IMR-90 (cell line): ENCODE measurements at regions not wholly inside any gene's neighbourhood (a gene's known extent, or its start where the extent isn't known, plus 50 kb on each side); places are given as distances from the start of the nearest gene placed in this dataset.

ENCODE experiments used
- ATAC-seq: fragments of 200-7000 bp; cut with Tn5 transposase; 2 replicates; pipeline ENCODE4 v1.9.1; 2020; ENCODE audit warnings: low read depth, mild to moderate bottlenecking, moderate library complexity
- BruUV-seq: library from RNA; stranded (reverse); fragments of 400-500 nt; replicated peaks from 2 replicates; lab custom pipeline; 2021; lab: Mats Ljungman, UMichigan
- CTCF ChIA-PET: fragments of 300-600 bp; formaldehyde crosslinking; extraction: SDS; loops from one replicate; lab custom pipeline; 2021; ENCODE audit warnings: antibody characterized with exemption; lab: Yijun Ruan, JAX
- POLR2A ChIA-PET: fragments of 300-600 bp; sonication (Branson Sonifier 250); formaldehyde crosslinking; loops from one replicate; lab custom pipeline; 2022; ENCODE audit warnings: antibody characterized with exemption; ENCODE audit not compliant: unreplicated experiment; lab: Charles Lee
- DNase-seq: peaks from one replicate; pipeline ENCODE4 v3.0.0; 2013
- H2AFZ ChIP-seq: replicated peaks from 2 replicates; pipeline ENCODE3; 2013; ENCODE audit warnings: low read length, mild to moderate bottlenecking; ENCODE audit not compliant: poor library complexity
- H2AK5ac ChIP-seq: 2 replicates; pipeline ENCODE4 v1.6.1; 2013; ENCODE audit warnings: low read depth, low read length, inconsistent platforms
- H2AK9ac ChIP-seq: replicated peaks from 2 replicates; pipeline ENCODE3; 2013; ENCODE audit warnings: mild to moderate bottlenecking, low read depth, low read length, moderate library complexity; ENCODE audit not compliant: poor library complexity
- H2BK120ac ChIP-seq: 2 replicates; pipeline ENCODE4 v1.6.1; 2013; ENCODE audit warnings: low read depth, low read length, inconsistent platforms
- H2BK15ac ChIP-seq: 3 replicates; pipeline ENCODE4 v1.6.1; 2013; ENCODE audit warnings: low read depth, low read length, inconsistent platforms
- H2BK20ac ChIP-seq: 2 replicates; pipeline ENCODE4 v1.6.1; 2013; ENCODE audit warnings: low read depth, mild to moderate bottlenecking, inconsistent platforms, low read length, moderate library complexity
- H2BK5ac ChIP-seq: 2 replicates; pipeline ENCODE4 v1.6.1; 2013; ENCODE audit warnings: mild to moderate bottlenecking, low read depth, low read length, inconsistent platforms; ENCODE audit not compliant: poor library complexity, severe bottlenecking
- H3K14ac ChIP-seq: replicated peaks from 2 replicates; pipeline ENCODE4 v1.6.1; 2013; ENCODE audit warnings: low read depth, low read length, inconsistent platforms
- H3K18ac ChIP-seq: 2 replicates; pipeline ENCODE4 v1.6.1; 2013; ENCODE audit warnings: low read depth, low read length, control low read depth
- H3K23ac ChIP-seq: 2 replicates; pipeline ENCODE4 v1.6.1; 2013; ENCODE audit warnings: low read depth, low read length, inconsistent platforms
- H3K27ac ChIP-seq: 2 replicates; pipeline ENCODE4 v1.5.1; 2013; ENCODE audit warnings: mild to moderate bottlenecking, control low read depth, low read length; ENCODE audit not compliant: insufficient read depth
- H3K27me3 ChIP-seq: 2 replicates; pipeline ENCODE4 v1.6.1; 2013; ENCODE audit warnings: low read length; ENCODE audit not compliant: control insufficient read depth, insufficient read depth
- H3K36me3 ChIP-seq: 2 replicates; pipeline ENCODE4 v1.6.1; 2013; ENCODE audit warnings: low read length, mixed read lengths; ENCODE audit not compliant: control insufficient read depth, insufficient read depth
- H3K4ac ChIP-seq: 2 replicates; pipeline ENCODE4 v1.6.1; 2013; ENCODE audit warnings: low read depth, low read length, inconsistent platforms
- H3K4me1 ChIP-seq: 2 replicates; pipeline ENCODE4 v1.6.1; 2013; ENCODE audit warnings: low read length, mixed read lengths; ENCODE audit not compliant: control insufficient read depth, insufficient read depth
- H3K4me2 ChIP-seq: 2 replicates; pipeline ENCODE4 v1.6.1; 2013; ENCODE audit warnings: low read depth, mild to moderate bottlenecking, control low read depth, low read length, moderate library complexity
- H3K4me3 ChIP-seq: 2 replicates; pipeline ENCODE4 v1.5.1; 2013; ENCODE audit warnings: low read depth, mild to moderate bottlenecking, control low read depth, low read length, moderate library complexity; ENCODE audit not compliant: insufficient read depth
- H3K56ac ChIP-seq: 2 replicates; pipeline ENCODE4 v1.6.1; 2013; ENCODE audit warnings: low read length, inconsistent platforms; ENCODE audit not compliant: insufficient read depth; ENCODE audit errors: extremely low read depth
- H3K79me1 ChIP-seq, 2 experiments: 2 replicates each; pipeline ENCODE4 v1.6.1; 2013; ENCODE audit warnings: low read length in 2 of 2, inconsistent platforms in 1 of 2, low read depth in 1 of 2
- H3K9ac ChIP-seq: 2 replicates; pipeline ENCODE4 v1.6.1; 2013; ENCODE audit warnings: low read depth, low read length, control low read depth
- H3K9me1 ChIP-seq: 2 replicates; pipeline ENCODE4 v1.6.1; 2013; ENCODE audit warnings: low read length, inconsistent platforms; ENCODE audit not compliant: insufficient read depth
- H3K9me3 ChIP-seq: 2 replicates; pipeline ENCODE4 v1.6.1; 2013; ENCODE audit warnings: low read length; ENCODE audit not compliant: control insufficient read depth, insufficient read depth
- H4K20me1 ChIP-seq: 2 replicates; pipeline ENCODE4 v1.6.1; 2013; ENCODE audit warnings: low read length, inconsistent platforms; ENCODE audit not compliant: insufficient read depth
- H4K5ac ChIP-seq: 2 replicates; pipeline ENCODE4 v1.6.1; 2013; ENCODE audit warnings: mild to moderate bottlenecking, low read depth, low read length, control low read depth
- H4K8ac ChIP-seq, 2 experiments: 2 replicates each; pipeline ENCODE4 v1.6.1; 2013; ENCODE audit warnings: low read depth in 2 of 2, low read length in 2 of 2, control low read depth in 1 of 2, inconsistent platforms in 1 of 2
- H4K91ac ChIP-seq: 2 replicates; pipeline ENCODE4 v1.6.1; 2013; ENCODE audit warnings: low read depth, low read length, inconsistent platforms; ENCODE audit not compliant: insufficient read depth
- BHLHE40 ChIP-seq: fragments of 150-350 bp; IDR thresholded peaks from 2 replicates; pipeline ENCODE4 v1.6.1; 2016; ENCODE audit warnings: mild to moderate bottlenecking, low read depth, low read length
- CEBPB ChIP-seq: IDR thresholded peaks from 2 replicates; pipeline ENCODE4 v1.6.1; 2012; ENCODE audit warnings: low read depth, low read length, improper control_type of control experiment
- CHD1 ChIP-seq: IDR thresholded peaks from 2 replicates; pipeline ENCODE4 v1.6.1; 2012; ENCODE audit warnings: low read depth, low read length, improper control_type of control experiment
- CTCF ChIP-seq: conservative IDR thresholded peaks from 2 replicates; pipeline ENCODE4 v1.5.1; 2012; ENCODE audit warnings: mild to moderate bottlenecking, low read depth, low read length, improper control_type of control experiment
- ELK1 ChIP-seq: fragments of 150-350 bp; IDR thresholded peaks from 2 replicates; pipeline ENCODE4 v1.6.1; 2016; ENCODE audit warnings: low read depth, mild to moderate bottlenecking, low read length, moderate library complexity, borderline replicate concordance
- FOS ChIP-seq: fragments of 150-350 bp; IDR thresholded peaks from 2 replicates; pipeline ENCODE4 v1.6.1; 2016; ENCODE audit warnings: low read depth, low read length
- MAFK ChIP-seq: IDR thresholded peaks from 2 replicates; pipeline ENCODE4 v1.6.1; 2012; ENCODE audit warnings: low read depth, low read length, improper control_type of control experiment
- MAZ ChIP-seq: IDR thresholded peaks from 2 replicates; pipeline ENCODE4 v1.6.1; 2012; ENCODE audit warnings: low read depth, mild to moderate bottlenecking, low read length, improper control_type of control experiment, moderate library complexity, borderline replicate concordance
- MXI1 ChIP-seq: IDR thresholded peaks from 2 replicates; pipeline ENCODE4 v1.6.1; 2012; ENCODE audit warnings: low read depth, mild to moderate bottlenecking, low read length, moderate library complexity, borderline replicate concordance
- NFE2L2 ChIP-seq: fragments of 150-350 bp; IDR thresholded peaks from 2 replicates; pipeline ENCODE4 v1.6.1; 2016; ENCODE audit warnings: low read depth, mild to moderate bottlenecking, low read length
- RAD21 ChIP-seq: IDR thresholded peaks from 2 replicates; pipeline ENCODE4 v1.6.1; 2012; ENCODE audit warnings: low read length, improper control_type of control experiment
- RCOR1 ChIP-seq: IDR thresholded peaks from 2 replicates; pipeline ENCODE4 v1.6.1; 2012; ENCODE audit warnings: mild to moderate bottlenecking, low read length, improper control_type of control experiment; ENCODE audit not compliant: insufficient replicate concordance
- RFX5 ChIP-seq: IDR thresholded peaks from 2 replicates; pipeline ENCODE4 v1.8.0; 2012; ENCODE audit warnings: low read depth, mild to moderate bottlenecking, low read length, moderate library complexity
- SMC3 ChIP-seq: fragments of 150-350 bp; IDR thresholded peaks from 2 replicates; pipeline ENCODE4 v1.6.1; 2016; ENCODE audit warnings: low read depth, mild to moderate bottlenecking, antibody characterized with exemption, low read length, moderate library complexity
- USF2 ChIP-seq: fragments of 150-350 bp; IDR thresholded peaks from 2 replicates; pipeline ENCODE4 v1.6.1; 2017; ENCODE audit warnings: mild to moderate bottlenecking, antibody characterized with exemption, low read length, low read depth
- WGBS, 2 experiments: methylation state at CpG; one replicate each; pipeline versions ENCODE4 v1.1.5 to v1.1.7; 2013; ENCODE audit warnings: missing lambda C conversion rate in 2 of 2; ENCODE audit not compliant: insufficient read length in 1 of 2; ENCODE audit errors: extremely low coverage in 2 of 2; 5-methylcytosine and 5-hydroxymethylcytosine counted together
- dilution Hi-C: fragments of 300-500 bp; cut with HindIII; formaldehyde crosslinking; loops from one replicate; pipeline ENCODE4 v1.14.3; 2018; ENCODE audit warnings: low sequenced_read_pairs; ENCODE audit not compliant: unreplicated experiment
- in situ Hi-C: fragments of 300-500 bp; cut with MboI; formaldehyde crosslinking; loops from 3 replicates; pipeline ENCODE4 v1.14.3; 2019; ENCODE audit warnings: low sequenced_read_pairs, inconsistent platforms, mixed read lengths
- intact Hi-C: fragments of 100-400 bp; cut with micrococcal nuclease; formaldehyde crosslinking; loops from 2 replicates; pipeline ENCODE4 v1.10.0; 2022

- Histone ChIP-seq H3K27ac (no peak overlapping the region), H4K8ac (no peak overlapping the region), H4K91ac (no peak overlapping the region), H3K4me3 (no peak overlapping the region), H3K4me2 (no peak overlapping the region), H2AK5ac (no peak overlapping the region), H3K9ac (no peak overlapping the region), H3K4ac (no peak overlapping the region), H4K5ac (no peak overlapping the region), H2AFZ (no peak overlapping the region), H3K27me3 (no peaks in the 10 kb centered on the region), H3K56ac (no peak overlapping the region), H3K36me3 (no peaks in the 10 kb centered on the region), H3K18ac (no peak overlapping the region), H3K9me3 (peaks cover 5% of the 10 kb centered on the region), H3K23ac (no peak overlapping the region), H2BK5ac (no peak overlapping the region), H2BK120ac (no peak overlapping the region), H2BK20ac (no peak overlapping the region), H3K4me1 (no peaks in the 10 kb centered on the region), H3K9me1 (no peaks in the 10 kb centered on the region), H4K20me1 (no peaks in the 10 kb centered on the region), H2BK15ac (no peak overlapping the region), H2AK9ac (no peak overlapping the region), H3K14ac (no peak overlapping the region), H3K79me1 (no peaks in the 10 kb centered on the region)
- no TSS peak for BruUV-seq
- TF ChIP-seq MXI1 (no peak), FOS (no peak), NFE2L2 (no peak), USF2 (no peak), RCOR1 (no peak), CEBPB (no peak), RAD21 (no peak), SMC3 (no peak), MAZ (no peak), MAFK (no peak), RFX5 (no peak), ELK1 (no peak), CHD1 (no peak), CTCF (no peak), BHLHE40 (no peak)
- DNase-seq: no peak
- CTCF ChIA-PET: no interaction called here
- in situ Hi-C loops: no loop called here
- intact Hi-C loops: no loop called here
- POLR2A ChIA-PET: no interaction called here
- dilution Hi-C loops: no loop called here
- no CpG with 5 or more reads among the region's 4 CpGs for WGBS, 2 experiments
- no peak for ATAC-seq
Measured at GRCh38 chr4:160193787-160194186, 1090.9 kb downstream of the RAPGEF2 start.
